HL-60 (cell line): ENCODE measurements at regions not wholly inside any gene's neighbourhood (a gene's known extent, or its start where the extent isn't known, plus 50 kb on each side); places are given as distances from the start of the nearest gene placed in this dataset.

ENCODE experiments used
- POLR2AphosphoS5 ChIP-seq: IDR thresholded peaks from 2 replicates; pipeline ENCODE4 v1.6.1; 2012; ENCODE audit warnings: low read depth
- TF ChIP-seq, protein P1 (sequence below): IDR thresholded peaks from one replicate; pipeline ENCODE4 v1.5.1; 2011; ENCODE audit warnings: low read length, control low read depth, inconsistent platforms; ENCODE audit not compliant: insufficient read depth

DNA sequence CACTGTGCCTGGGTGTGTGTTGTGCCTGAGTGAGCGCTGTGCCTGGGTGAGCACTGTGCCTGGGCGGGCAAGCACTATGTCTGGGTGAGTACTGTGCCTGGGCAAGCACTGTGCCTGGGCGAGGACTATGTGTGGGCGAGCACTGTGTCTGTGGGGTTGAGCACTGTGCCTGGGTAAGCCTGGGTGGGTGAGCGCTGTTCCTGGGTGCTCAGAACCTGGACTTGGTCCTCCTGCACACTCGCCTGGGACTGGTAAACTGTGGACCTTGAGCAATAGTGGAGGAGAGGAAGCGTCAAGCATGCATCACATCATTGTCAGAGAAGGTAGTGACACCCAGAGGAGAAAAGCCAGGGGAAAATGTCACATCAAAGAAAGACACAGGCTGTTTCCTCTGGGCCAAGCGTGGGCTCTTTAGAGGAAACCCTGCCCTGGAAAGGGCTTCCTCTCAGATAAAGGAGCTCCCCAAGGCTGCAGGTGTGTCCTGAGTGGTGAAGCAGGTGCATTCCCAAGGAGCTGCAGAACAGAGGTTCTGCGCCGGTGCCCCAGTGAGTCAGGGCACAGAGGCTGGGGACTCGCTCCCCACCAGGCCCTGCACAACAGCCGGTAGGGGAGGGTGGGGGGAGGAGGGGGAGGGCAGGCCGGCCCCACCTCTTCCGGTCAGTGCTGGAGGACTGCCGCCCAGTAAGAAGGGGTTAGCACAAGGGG lies 141.2 kb downstream of the TEX29 start:
- TF ChIP-seq, protein P1, sequence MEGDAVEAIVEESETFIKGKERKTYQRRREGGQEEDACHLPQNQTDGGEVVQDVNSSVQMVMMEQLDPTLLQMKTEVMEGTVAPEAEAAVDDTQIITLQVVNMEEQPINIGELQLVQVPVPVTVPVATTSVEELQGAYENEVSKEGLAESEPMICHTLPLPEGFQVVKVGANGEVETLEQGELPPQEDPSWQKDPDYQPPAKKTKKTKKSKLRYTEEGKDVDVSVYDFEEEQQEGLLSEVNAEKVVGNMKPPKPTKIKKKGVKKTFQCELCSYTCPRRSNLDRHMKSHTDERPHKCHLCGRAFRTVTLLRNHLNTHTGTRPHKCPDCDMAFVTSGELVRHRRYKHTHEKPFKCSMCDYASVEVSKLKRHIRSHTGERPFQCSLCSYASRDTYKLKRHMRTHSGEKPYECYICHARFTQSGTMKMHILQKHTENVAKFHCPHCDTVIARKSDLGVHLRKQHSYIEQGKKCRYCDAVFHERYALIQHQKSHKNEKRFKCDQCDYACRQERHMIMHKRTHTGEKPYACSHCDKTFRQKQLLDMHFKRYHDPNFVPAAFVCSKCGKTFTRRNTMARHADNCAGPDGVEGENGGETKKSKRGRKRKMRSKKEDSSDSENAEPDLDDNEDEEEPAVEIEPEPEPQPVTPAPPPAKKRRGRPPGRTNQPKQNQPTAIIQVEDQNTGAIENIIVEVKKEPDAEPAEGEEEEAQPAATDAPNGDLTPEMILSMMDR = no peak
- TF ChIP-seq POLR2AphosphoS5 = no peak
